Naive thymus-derived CD4-positive, alpha-beta T cell (primary cell): ENCODE measurements at regions not wholly inside any gene's neighbourhood (a gene's known extent, or its start where the extent isn't known, plus 50 kb on each side); places are given as distances from the start of the nearest gene placed in this dataset.
A peak's percentile ranks its signal among the peaks of the same experiment; 100 is the strongest.

Experiments used
- ATAC-seq: fragments of 150-1000 bp; cut with Tn5 transposase; 2 replicates; pipeline ENCODE4 v1.10.0; 2021; ENCODE audit warnings: mild to moderate bottlenecking, moderate library complexity
- CTCF ChIA-PET: fragments of 350-600 bp; sonication (Branson Sonifier 250); formaldehyde crosslinking; loops from one replicate; lab custom pipeline; 2021; ENCODE audit warnings: antibody characterized with exemption; lab: Charles Lee
- POLR2A ChIA-PET: fragments of 350-600 bp; sonication (Branson Sonifier 250); formaldehyde crosslinking; loops from one replicate; lab custom pipeline; 2021; ENCODE audit warnings: antibody characterized with exemption, inconsistent platforms; lab: Charles Lee
- DNase-seq, 9 donors: peaks; one replicate each; pipeline versions ENCODE4 v3.0.0 to v3.0.0-alpha.2; 2020 to 2022; ENCODE audit warnings: mixed read lengths in 1 of 9
- H3K27ac ChIP-seq: one replicate; pipeline ENCODE4 v1.7.0; 2013; ENCODE audit warnings: mild to moderate bottlenecking, low read depth, low read length, moderate library complexity
- H3K27me3 ChIP-seq, 2 donors: one replicate each; pipeline ENCODE4 v1.7.0; 2013; ENCODE audit warnings: low read length in 2 of 2, mild to moderate bottlenecking in 2 of 2, moderate library complexity in 2 of 2; ENCODE audit not compliant: control insufficient read depth in 2 of 2, insufficient read depth in 2 of 2
- H3K36me3 ChIP-seq, 3 experiments: 1 replicate in 2 of 3; 2 replicates in 1 of 3; pipeline ENCODE4 v1.7.0; 2013; ENCODE audit warnings: low read length in 3 of 3, mild to moderate bottlenecking in 3 of 3, moderate library complexity in 1 of 3; ENCODE audit not compliant: insufficient read depth in 3 of 3, control insufficient read depth in 2 of 3
- H3K4me1 ChIP-seq, 2 donors: one replicate each; pipeline ENCODE4 v1.7.0; 2013; ENCODE audit warnings: low read length in 2 of 2, mild to moderate bottlenecking in 2 of 2, moderate library complexity in 1 of 2; ENCODE audit not compliant: control insufficient read depth in 2 of 2, insufficient read depth in 2 of 2
- H3K4me3 ChIP-seq: 2 replicates; pipeline ENCODE4 v1.7.0; 2013; ENCODE audit warnings: mild to moderate bottlenecking, low read length
- H3K9me3 ChIP-seq, 3 experiments: 1 replicate in 2 of 3; 2 replicates in 1 of 3; pipeline ENCODE4 v1.7.0; 2013; ENCODE audit warnings: low read length in 3 of 3; ENCODE audit not compliant: control insufficient read depth in 2 of 3
- H3K27ac Mint-ChIP-seq, 9 donors: one replicate each; pipeline ENCODE4 v1.8.0; 2020 to 2022; ENCODE audit warnings: mixed read lengths in 9 of 9, mild to moderate bottlenecking in 8 of 9, moderate library complexity in 5 of 9, inconsistent platforms in 2 of 9
- H3K27me3 Mint-ChIP-seq, 5 donors: one replicate each; pipeline ENCODE4 v1.8.0; 2021 to 2022; ENCODE audit warnings: mixed read lengths in 5 of 5, mild to moderate bottlenecking in 1 of 5
- H3K36me3 Mint-ChIP-seq, 5 donors: one replicate each; pipeline ENCODE4 v1.8.0; 2020 to 2022; ENCODE audit warnings: mixed read lengths in 5 of 5, mild to moderate bottlenecking in 3 of 5, inconsistent platforms in 1 of 5
- H3K4me1 Mint-ChIP-seq, 7 donors: one replicate each; pipeline ENCODE4 v1.8.0; 2020 to 2022; ENCODE audit warnings: mixed read lengths in 7 of 7, mild to moderate bottlenecking in 3 of 7, inconsistent platforms in 1 of 7
- H3K4me3 Mint-ChIP-seq, 10 donors: one replicate each; pipeline ENCODE4 v1.8.0; 2020 to 2022; ENCODE audit warnings: mild to moderate bottlenecking in 10 of 10, mixed read lengths in 10 of 10, moderate library complexity in 6 of 10, inconsistent platforms in 2 of 10
- H3K9me3 Mint-ChIP-seq, 11 donors: one replicate each; pipeline ENCODE4 v1.8.0; 2020 to 2022; ENCODE audit warnings: mixed read lengths in 11 of 11, mild to moderate bottlenecking in 4 of 11, inconsistent platforms in 1 of 11, moderate library complexity in 1 of 11
- intact Hi-C, 2 donors: fragments of 100-400 bp; cut with micrococcal nuclease; formaldehyde crosslinking; loops; one replicate each; pipeline ENCODE4 v1.15.1; 2023

- CTCF ChIA-PET, result no interaction called here
- Mint-ChIP-seq H3K36me3 (no peaks in the 10 kb centered on the region), H3K4me3 (no peak overlapping the region), H3K4me1 (peaks cover 0 to 14% (median 4%) of the 10 kb centered on the region in 7 donors), H3K27ac (no peak overlapping the region), H3K27me3 (peaks cover 0 to 16% (median 10%) of the 10 kb centered on the region in 5 donors), H3K9me3 (peaks cover 0 to 9% (median 0%) of the 10 kb centered on the region in 11 donors)
- no peaks in the 10 kb centered on the region for H3K4me1 ChIP-seq
- POLR2A ChIA-PET, result no interaction called here
- no peak overlapping the region for H3K27ac ChIP-seq
- intact Hi-C loops, result no loop called here
- DNase-seq, result no peak
- H3K27me3 ChIP-seq, result no peaks in the 10 kb centered on the region
- no peak for ATAC-seq
- H3K9me3 ChIP-seq, result no peaks in the 10 kb centered on the region
- H3K4me3 ChIP-seq, result no peak overlapping the region
- no peaks in the 10 kb centered on the region for H3K36me3 ChIP-seq
These were observed 607.8 kb downstream of the BNC2 start for GRCh38 chr9:16262477-16263261.

- ATAC-seq (no peak), DNase-seq (no peak)
- ChIA-PET POLR2A (no interaction called here), CTCF (no interaction called here)
- no peak overlapping the region for H3K4me3 ChIP-seq
- H3K4me3 Mint-ChIP-seq, result no peak overlapping the region
- no peaks in the 10 kb centered on the region for H3K4me1 ChIP-seq
- H3K27me3 Mint-ChIP-seq, result peaks cover 0 to 15% (median 10%) of the 10 kb centered on the region in 5 donors
- no peaks in the 10 kb centered on the region for H3K9me3 ChIP-seq
- no peaks in the 10 kb centered on the region for H3K36me3 ChIP-seq
- H3K27ac Mint-ChIP-seq, result no peak overlapping the region
- H3K36me3 Mint-ChIP-seq, result no peaks in the 10 kb centered on the region
- H3K4me1 Mint-ChIP-seq, result peaks cover 0 to 9% (median 1%) of the 10 kb centered on the region in 7 donors
- intact Hi-C loops, result no loop called here
- H3K9me3 Mint-ChIP-seq, result peaks cover 0 to 8% (median 0%) of the 10 kb centered on the region in 11 donors
- H3K27me3 ChIP-seq, result no peaks in the 10 kb centered on the region
- no peak overlapping the region for H3K27ac ChIP-seq
These were observed 604.8 kb downstream of the BNC2 start for GRCh38 chr9:16265688-16266087.

DNA sequence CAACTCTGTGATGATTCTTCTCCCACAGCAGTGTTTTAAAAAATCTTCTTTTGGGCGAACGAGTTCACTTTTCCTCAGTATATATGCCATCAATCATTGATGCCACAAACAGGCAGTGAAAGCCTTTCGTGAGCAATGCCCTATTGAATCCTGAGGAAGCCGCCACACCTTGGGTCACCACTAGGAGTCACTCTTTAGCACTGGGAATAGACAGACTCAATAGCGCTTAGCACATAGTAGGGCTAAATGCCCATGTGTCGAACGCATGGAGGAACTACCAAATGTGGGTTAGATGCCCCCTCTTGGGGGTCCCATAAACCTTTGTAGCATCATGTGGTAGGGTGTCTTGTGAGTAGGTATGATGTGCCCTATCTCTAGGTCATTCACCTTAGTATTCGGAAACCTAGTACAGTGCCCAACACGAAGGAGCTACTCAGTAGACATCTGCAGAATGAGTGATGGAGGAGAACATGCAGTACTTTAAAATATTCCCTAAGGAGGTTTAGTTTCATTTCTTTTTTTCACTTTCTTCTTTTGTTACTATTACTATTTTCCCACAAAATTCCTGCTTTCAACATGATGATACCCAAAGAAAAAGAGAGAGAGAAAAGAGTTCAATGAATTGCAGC lies 603.7 kb downstream of the BNC2 start:
- Histone ChIP-seq H3K4me3 (no peak overlapping the region), H3K9me3 (no peaks in the 10 kb centered on the region), H3K36me3 (no peaks in the 10 kb centered on the region), H3K27me3 (no peaks in the 10 kb centered on the region), H3K27ac (no peak overlapping the region), H3K4me1 (no peaks in the 10 kb centered on the region)
- Mint-ChIP-seq H3K4me3 (no peak overlapping the region), H3K9me3 (peaks cover 0 to 8% (median 0%) of the 10 kb centered on the region in 11 donors), H3K27ac (no peak overlapping the region), H3K36me3 (no peaks in the 10 kb centered on the region), H3K4me1 (peaks cover 0 to 9% (median 1%) of the 10 kb centered on the region in 7 donors), H3K27me3 (peaks cover 0 to 15% (median 10%) of the 10 kb centered on the region in 5 donors)
- CTCF ChIA-PET, result no interaction called here
- POLR2A ChIA-PET, result no interaction called here
- DNase-seq (no peak), ATAC-seq (peak; percentile 18)
- intact Hi-C loops, result no loop called here

- Mint-ChIP-seq H3K4me3 (no peak overlapping the region), H3K9me3 (peaks cover 0 to 8% (median 0%) of the 10 kb centered on the region in 11 donors), H3K36me3 (no peaks in the 10 kb centered on the region), H3K4me1 (peaks cover 0 to 9% (median 1%) of the 10 kb centered on the region in 7 donors), H3K27me3 (peaks cover 0 to 15% (median 10%) of the 10 kb centered on the region in 5 donors), H3K27ac (no peak overlapping the region)
- ATAC-seq (no peak), DNase-seq (no peak)
- H3K4me3 ChIP-seq, result no peak overlapping the region
- no peak overlapping the region for H3K27ac ChIP-seq
- H3K9me3 ChIP-seq, result no peaks in the 10 kb centered on the region
- no peaks in the 10 kb centered on the region for H3K36me3 ChIP-seq
- H3K27me3 ChIP-seq, result no peaks in the 10 kb centered on the region
- no peaks in the 10 kb centered on the region for H3K4me1 ChIP-seq
- intact Hi-C loops, result no loop called here
- CTCF ChIA-PET, result no interaction called here
- POLR2A ChIA-PET, result no interaction called here
These were observed 603.0 kb downstream of the BNC2 start for GRCh38 chr9:16267281-16268066.

DNA sequence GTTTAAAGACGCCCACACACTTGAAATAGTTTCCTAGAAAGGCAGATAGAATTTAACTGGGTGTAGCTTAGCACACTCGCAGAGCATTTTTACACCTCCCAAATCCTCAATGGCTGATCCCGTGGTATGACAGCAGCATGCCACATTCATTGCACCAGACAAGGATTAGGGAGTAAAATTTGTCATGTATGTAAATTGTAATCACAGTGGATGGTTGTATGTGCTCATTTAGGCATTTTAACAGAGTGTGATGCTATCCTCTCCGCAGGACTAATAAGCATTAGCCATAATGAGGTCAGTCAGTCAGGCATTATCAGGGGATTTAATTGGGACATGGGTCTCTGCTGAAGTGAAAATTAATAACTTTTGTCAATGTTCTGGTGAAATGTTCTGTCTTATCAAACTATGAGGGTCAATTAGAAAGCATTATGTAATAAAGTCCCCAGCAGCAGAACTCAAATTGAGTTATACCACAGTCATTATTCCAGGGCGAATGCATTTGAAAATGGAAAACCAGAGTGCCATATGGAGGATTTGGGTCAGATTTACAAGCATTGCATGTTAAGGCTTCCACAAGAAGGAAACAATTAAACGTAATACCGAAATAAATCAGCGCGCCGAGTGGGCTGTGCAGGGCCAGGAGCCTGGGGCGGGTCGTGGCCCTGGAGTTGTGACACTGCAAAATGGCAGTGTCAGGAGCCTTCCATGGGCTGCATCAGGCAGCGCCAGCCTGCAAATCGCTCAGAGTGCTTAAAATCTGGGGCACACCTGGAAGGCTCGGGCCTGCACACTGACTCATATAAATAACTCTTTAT lies 602.2 kb downstream of the BNC2 start:
- no peak overlapping the region for H3K4me3 ChIP-seq
- H3K4me3 Mint-ChIP-seq, result no peak overlapping the region

DNA sequence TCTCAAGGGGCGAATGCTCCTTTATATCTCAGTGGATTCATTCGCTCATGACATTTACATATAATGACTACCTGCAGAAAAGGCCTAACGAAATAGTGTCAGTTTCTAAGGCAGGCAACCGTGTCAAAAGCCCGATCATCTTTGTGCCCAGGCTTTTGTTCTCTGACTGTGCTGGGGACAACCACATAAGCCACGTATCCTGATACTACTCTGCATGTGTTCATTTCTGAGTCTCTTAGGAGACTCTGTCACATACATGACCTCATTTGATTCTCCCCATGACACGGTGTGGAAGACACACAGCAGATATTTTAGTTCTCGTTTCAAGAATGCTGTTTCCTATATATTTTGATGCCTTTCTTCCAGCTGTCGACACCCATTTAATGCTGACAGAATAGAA lies 598.5 kb downstream of the BNC2 start:
- no peak overlapping the region for H3K4me3 Mint-ChIP-seq
- H3K27ac Mint-ChIP-seq, result no peak overlapping the region
- DNase-seq, result no peak
- H3K36me3 Mint-ChIP-seq, result no peaks in the 10 kb centered on the region
- ChIA-PET CTCF (no interaction called here), POLR2A (no interaction called here)
- H3K9me3 ChIP-seq, result no peaks in the 10 kb centered on the region
- H3K27me3 ChIP-seq, result no peaks in the 10 kb centered on the region
- no peak overlapping the region for H3K27ac ChIP-seq
- no peaks in the 10 kb centered on the region for H3K4me1 ChIP-seq
- no peak overlapping the region for H3K4me3 ChIP-seq
- H3K4me1 Mint-ChIP-seq, result peaks cover 0 to 7% (median 0%) of the 10 kb centered on the region in 7 donors
- peaks cover 0 to 8% (median 0%) of the 10 kb centered on the region in 11 donors for H3K9me3 Mint-ChIP-seq
- H3K27me3 Mint-ChIP-seq, result no peaks in the 10 kb centered on the region
- H3K36me3 ChIP-seq, result no peaks in the 10 kb centered on the region
- ATAC-seq, result no peak
- intact Hi-C loops, result loop anchor here in 1 of 2 donors (10.0 kb wide), 1 partner anchor 63 kb away; no protein-coding TSS in a partner anchor

More for the DNA sequence above, 602.2 kb downstream of the BNC2 start:
- no peaks in the 10 kb centered on the region for H3K4me1 ChIP-seq
- H3K4me1 Mint-ChIP-seq, result peaks cover 0 to 9% (median 0%) of the 10 kb centered on the region in 7 donors
- peaks cover 0 to 15% (median 10%) of the 10 kb centered on the region in 5 donors for H3K27me3 Mint-ChIP-seq
- no peaks in the 10 kb centered on the region for H3K36me3 ChIP-seq
- no peaks in the 10 kb centered on the region for H3K36me3 Mint-ChIP-seq
- no peaks in the 10 kb centered on the region for H3K9me3 ChIP-seq
- POLR2A ChIA-PET, result no interaction called here
- no peaks in the 10 kb centered on the region for H3K27me3 ChIP-seq
- DNase-seq (no peak), ATAC-seq (no peak)
- intact Hi-C loops, result no loop called here
- H3K27ac Mint-ChIP-seq, result no peak overlapping the region
- peaks cover 0 to 8% (median 0%) of the 10 kb centered on the region in 11 donors for H3K9me3 Mint-ChIP-seq
- CTCF ChIA-PET, result no interaction called here
- H3K27ac ChIP-seq, result no peak overlapping the region
